ENCODE measurements at regions not wholly inside any gene's neighbourhood (a gene's known extent, or its start where the extent isn't known, plus 50 kb on each side); places are given as distances from the start of the nearest gene placed in this dataset.

DNA sequence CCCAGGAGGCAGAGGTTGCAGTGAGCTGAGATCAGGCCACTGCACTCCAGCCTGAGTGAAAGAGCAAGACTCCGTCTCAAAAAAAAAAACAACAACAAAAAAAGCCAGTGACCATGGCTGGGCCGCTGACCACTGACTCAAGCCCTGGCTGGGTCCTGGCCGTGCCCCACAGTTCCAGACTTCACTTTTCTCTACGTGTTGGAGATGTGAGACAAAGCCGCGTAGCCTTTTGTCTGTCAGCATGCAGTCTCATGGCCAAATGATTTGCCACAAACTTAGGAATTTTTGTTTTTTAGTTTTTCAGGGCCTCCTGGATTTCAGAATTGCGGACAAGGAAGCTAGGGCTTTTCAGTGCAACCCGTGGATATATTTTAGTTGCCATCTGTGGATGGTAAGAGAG lies 89.3 kb upstream of the CIBAR2 start:
- no peak overlapping the region for H3K4me3 ChIP-seq
- no peaks in the 10 kb centered on the region for H4K20me1 ChIP-seq (ENCODE audit: insufficient read depth, poor library complexity, severe bottlenecking)
- WGBS (ENCODE audit: low lambda C conversion rate, missing lambda C conversion rate): 70% methylated on average over 8 of the region's 8 CpGs
- no peaks in the 10 kb centered on the region for H3K9me3 ChIP-seq (ENCODE audit: low read depth)
- H3K27me3 ChIP-seq: no peaks in the 10 kb centered on the region
- H3K27ac ChIP-seq: peak overlapping the region; percentile 87
- TF ChIP-seq EZH2phosphoT487 (IDR thresholded peaks at IDR 0.05; ENCODE audit: low read depth, severe bottlenecking, unreplicated experiment): no peak
- no peak for TF ChIP-seq EZH2 (IDR thresholded peaks at IDR 0.05; ENCODE audit: borderline replicate concordance)
- TF ChIP-seq, protein P1, sequence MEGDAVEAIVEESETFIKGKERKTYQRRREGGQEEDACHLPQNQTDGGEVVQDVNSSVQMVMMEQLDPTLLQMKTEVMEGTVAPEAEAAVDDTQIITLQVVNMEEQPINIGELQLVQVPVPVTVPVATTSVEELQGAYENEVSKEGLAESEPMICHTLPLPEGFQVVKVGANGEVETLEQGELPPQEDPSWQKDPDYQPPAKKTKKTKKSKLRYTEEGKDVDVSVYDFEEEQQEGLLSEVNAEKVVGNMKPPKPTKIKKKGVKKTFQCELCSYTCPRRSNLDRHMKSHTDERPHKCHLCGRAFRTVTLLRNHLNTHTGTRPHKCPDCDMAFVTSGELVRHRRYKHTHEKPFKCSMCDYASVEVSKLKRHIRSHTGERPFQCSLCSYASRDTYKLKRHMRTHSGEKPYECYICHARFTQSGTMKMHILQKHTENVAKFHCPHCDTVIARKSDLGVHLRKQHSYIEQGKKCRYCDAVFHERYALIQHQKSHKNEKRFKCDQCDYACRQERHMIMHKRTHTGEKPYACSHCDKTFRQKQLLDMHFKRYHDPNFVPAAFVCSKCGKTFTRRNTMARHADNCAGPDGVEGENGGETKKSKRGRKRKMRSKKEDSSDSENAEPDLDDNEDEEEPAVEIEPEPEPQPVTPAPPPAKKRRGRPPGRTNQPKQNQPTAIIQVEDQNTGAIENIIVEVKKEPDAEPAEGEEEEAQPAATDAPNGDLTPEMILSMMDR (IDR thresholded peaks at IDR 0.05; ENCODE audit: poor library complexity): no peak
- peaks cover 68% of the 10 kb centered on the region for H3K79me2 ChIP-seq
- no peaks in the 10 kb centered on the region for H3K9me2 ChIP-seq (replicated peaks; ENCODE audit: insufficient read depth)
- H2AFZ ChIP-seq: no peak overlapping the region
- H3K4me1 ChIP-seq (ENCODE audit: insufficient read depth): peaks cover 84% of the 10 kb centered on the region
- DNase-seq (ENCODE audit: low spot score): no peak
- H3K4me2 ChIP-seq: peak overlapping the region; percentile 63
- no peaks in the 10 kb centered on the region for H3K36me3 ChIP-seq (replicated peaks; ENCODE audit: insufficient read depth, low read depth)

DNA sequence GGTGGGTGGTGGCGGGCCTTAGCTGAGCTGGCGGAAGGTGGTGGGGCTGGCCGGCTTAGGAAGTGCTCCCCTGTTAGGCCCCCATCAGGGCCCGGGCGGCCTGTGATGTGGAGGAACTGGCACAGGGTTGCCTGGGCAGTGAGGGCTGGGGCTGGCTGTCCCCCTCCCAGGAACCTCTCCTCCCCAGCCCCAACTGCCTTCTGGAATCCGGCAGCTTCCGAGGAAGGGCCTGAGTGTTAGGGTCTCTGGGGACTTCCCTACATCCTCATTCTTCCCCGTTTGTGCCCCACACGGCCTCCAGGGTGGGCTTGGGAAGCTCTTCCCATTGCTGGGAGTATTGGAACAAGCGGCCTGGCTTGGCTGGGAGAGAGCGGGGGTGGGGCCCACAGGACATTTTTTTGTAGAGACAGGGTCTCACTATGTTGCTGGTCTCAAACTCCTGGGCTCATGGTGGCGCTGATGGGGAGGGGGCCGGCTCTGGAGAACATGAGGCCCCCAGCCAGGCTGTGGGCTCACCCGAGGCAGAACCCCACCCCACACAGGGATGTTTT lies 89.9 kb upstream of the CIBAR2 start:
- no peaks in the 10 kb centered on the region for H3K27me3 ChIP-seq
- H3K36me3 ChIP-seq (replicated peaks; ENCODE audit: insufficient read depth, low read depth): no peaks in the 10 kb centered on the region
- H4K20me1 ChIP-seq (ENCODE audit: insufficient read depth, poor library complexity, severe bottlenecking): no peaks in the 10 kb centered on the region
- no peaks in the 10 kb centered on the region for H3K9me3 ChIP-seq (ENCODE audit: low read depth)
- no peak overlapping the region for H3K4me3 ChIP-seq
- H3K4me1 ChIP-seq (ENCODE audit: insufficient read depth): peaks cover 84% of the 10 kb centered on the region
- TF ChIP-seq, protein P1 (IDR thresholded peaks at IDR 0.05; ENCODE audit: poor library complexity): no peak
- DNase-seq (ENCODE audit: low spot score): no peak
- H3K27ac ChIP-seq: peak overlapping the region; percentile 87
- H3K9me2 ChIP-seq (replicated peaks; ENCODE audit: insufficient read depth): no peaks in the 10 kb centered on the region
- 65% methylated on average over 14 of the region's 14 CpGs for WGBS (ENCODE audit: low lambda C conversion rate, missing lambda C conversion rate)
- no peak overlapping the region for H2AFZ ChIP-seq
- H3K4me2 ChIP-seq: peak overlapping the region; percentile 63
- H3K79me2 ChIP-seq: peaks cover 63% of the 10 kb centered on the region

DNA sequence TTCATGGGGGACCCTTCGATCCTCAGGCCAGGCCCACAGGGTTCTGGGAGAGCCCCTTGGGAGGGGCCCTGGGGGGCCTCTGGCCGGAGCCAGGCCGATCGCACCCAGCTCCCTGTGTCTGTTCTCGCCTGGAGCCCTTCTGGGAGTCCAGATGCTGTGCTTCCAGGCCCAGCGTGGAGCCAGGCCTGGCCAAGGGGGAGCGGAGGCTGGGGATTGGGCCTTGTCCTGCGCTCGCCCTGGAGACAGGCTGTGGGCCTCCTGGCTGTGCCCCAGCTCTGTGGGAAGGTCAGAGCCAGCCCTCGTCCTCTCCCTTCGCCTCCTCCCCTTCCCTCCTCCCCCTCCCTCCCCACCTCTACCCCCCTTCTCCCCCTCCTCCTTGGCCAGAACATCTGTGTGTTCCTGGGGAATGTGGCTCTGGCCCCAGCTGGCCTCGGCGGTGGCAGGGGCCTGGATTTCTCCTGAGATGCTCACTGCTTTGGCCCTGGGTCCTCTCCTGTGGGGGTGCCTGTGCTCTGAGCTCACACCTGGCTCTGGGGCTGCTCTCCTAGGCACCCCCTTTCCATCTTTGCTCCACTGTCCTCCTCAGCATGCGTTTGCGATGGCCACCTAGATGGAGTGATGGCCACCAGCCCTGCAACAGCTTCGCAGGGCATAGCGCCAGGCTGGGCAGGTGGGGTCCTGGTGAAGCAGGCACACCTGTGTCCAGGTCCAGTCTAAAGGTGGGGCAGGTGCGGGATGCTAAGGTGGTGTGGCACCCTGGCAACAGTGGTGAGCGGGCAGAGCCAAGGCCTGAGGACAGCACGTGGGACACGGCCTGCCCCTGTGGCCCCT lies 90.6 kb upstream of the CIBAR2 start:
- no peak overlapping the region for H2AFZ ChIP-seq
- H3K79me2 ChIP-seq: peaks cover 57% of the 10 kb centered on the region
- TF ChIP-seq EZH2 (IDR thresholded peaks at IDR 0.05; ENCODE audit: borderline replicate concordance) (no peak), EZH2phosphoT487 (IDR thresholded peaks at IDR 0.05; ENCODE audit: low read depth, severe bottlenecking, unreplicated experiment) (no peak)
- TF ChIP-seq, protein P1 (IDR thresholded peaks at IDR 0.05; ENCODE audit: poor library complexity): no peak
- peak overlapping the region; percentile 87 for H3K27ac ChIP-seq
- no peaks in the 10 kb centered on the region for H3K27me3 ChIP-seq
- no peaks in the 10 kb centered on the region for H3K9me3 ChIP-seq (ENCODE audit: low read depth)
- peaks cover 92% of the 10 kb centered on the region for H3K4me1 ChIP-seq (ENCODE audit: insufficient read depth)
- H3K9me2 ChIP-seq (replicated peaks; ENCODE audit: insufficient read depth): no peaks in the 10 kb centered on the region
- no peak overlapping the region for H3K4me3 ChIP-seq
- no peaks in the 10 kb centered on the region for H3K36me3 ChIP-seq (replicated peaks; ENCODE audit: insufficient read depth, low read depth)
- peak overlapping the region; percentile 63 for H3K4me2 ChIP-seq
- peak; percentile 82 for DNase-seq (ENCODE audit: low spot score)
- H4K20me1 ChIP-seq (ENCODE audit: insufficient read depth, poor library complexity, severe bottlenecking): no peaks in the 10 kb centered on the region
- 67% methylated on average over 15 of the region's 21 CpGs for WGBS (ENCODE audit: low lambda C conversion rate, missing lambda C conversion rate)

Data from hepatocyte (in vitro differentiated cells).